Liver (tissue), 8 donors: ENCODE measurements at regions not wholly inside any gene's neighbourhood (a gene's known extent, or its start where the extent isn't known, plus 50 kb on each side); places are given as distances from the start of the nearest gene placed in this dataset.

Experiments used
- DNase-seq: peaks from one replicate; pipeline ENCODE4 v3.0.0-alpha.2; 2017; ENCODE audit warnings: low spot score
- H3K27ac ChIP-seq, 2 donors: one replicate each; pipeline ENCODE4 v1.7.0; 2013; ENCODE audit warnings: inconsistent platforms in 2 of 2, low read length in 2 of 2, control low read depth in 1 of 2, low read depth in 1 of 2, mild to moderate bottlenecking in 1 of 2
- H3K27me3 ChIP-seq, 4 donors: one replicate each; pipeline versions ENCODE4 v1.6.1 to v1.7.0; 2013; ENCODE audit warnings: low read length in 3 of 4, inconsistent platforms in 1 of 4, mild to moderate bottlenecking in 1 of 4, moderate library complexity in 1 of 4; ENCODE audit not compliant: control insufficient read depth in 4 of 4, insufficient read depth in 4 of 4
- H3K36me3 ChIP-seq, 4 donors: one replicate each; pipeline versions ENCODE4 v1.6.1 to v1.7.0; 2013; ENCODE audit warnings: low read length in 3 of 4, mild to moderate bottlenecking in 3 of 4, low read depth in 1 of 4, moderate library complexity in 1 of 4; ENCODE audit not compliant: control insufficient read depth in 4 of 4, insufficient read depth in 3 of 4
- H3K4me1 ChIP-seq, 4 donors: one replicate each; pipeline versions ENCODE4 v1.6.1 to v1.7.0; 2013; ENCODE audit warnings: low read length in 3 of 4, mild to moderate bottlenecking in 3 of 4, moderate library complexity in 1 of 4; ENCODE audit not compliant: control insufficient read depth in 4 of 4, insufficient read depth in 4 of 4
- H3K4me3 ChIP-seq, 3 donors: one replicate each; pipeline versions ENCODE4 v1.6.1 to v1.7.0; 2013; ENCODE audit warnings: low read length in 3 of 3, control low read depth in 1 of 3, low read depth in 1 of 3, mild to moderate bottlenecking in 1 of 3
- H3K9ac ChIP-seq, 2 donors: one replicate each; pipeline ENCODE4 v1.7.0; 2013; ENCODE audit warnings: low read length in 2 of 2, mild to moderate bottlenecking in 2 of 2, moderate library complexity in 2 of 2, control low read depth in 1 of 2, low read depth in 1 of 2
- H3K9me3 ChIP-seq, 4 donors: one replicate each; pipeline versions ENCODE4 v1.6.1 to v1.7.0; 2013; ENCODE audit warnings: low read length in 3 of 4; ENCODE audit not compliant: control insufficient read depth in 4 of 4
- EGR1 ChIP-seq, 2 donors: IDR thresholded peaks; 2 replicates each; pipeline ENCODE4 v1.6.1; 2016 to 2018; ENCODE audit warnings: antibody characterized with exemption in 2 of 2, low read depth in 2 of 2
- FOXA1 ChIP-seq: IDR thresholded peaks from 2 replicates; pipeline ENCODE4 v1.6.1; 2016; ENCODE audit warnings: antibody characterized with exemption
- FOXA2 ChIP-seq: IDR thresholded peaks from 2 replicates; pipeline ENCODE4 v1.6.1; 2016; ENCODE audit warnings: antibody characterized with exemption
- GABPA ChIP-seq, 2 donors: IDR thresholded peaks in 1 of 2; conservative IDR thresholded peaks in 1 of 2; 2 replicates each; pipeline ENCODE4 v1.6.1; 2016; ENCODE audit warnings: antibody characterized with exemption in 2 of 2, mild to moderate bottlenecking in 1 of 2, moderate library complexity in 1 of 2
- HNF4A ChIP-seq, 2 donors: conservative IDR thresholded peaks; 2 replicates each; pipeline ENCODE4 v1.6.1; 2016; ENCODE audit warnings: antibody characterized with exemption in 2 of 2, mild to moderate bottlenecking in 2 of 2
- HNF4G ChIP-seq: IDR thresholded peaks from 2 replicates; pipeline ENCODE4 v1.6.1; 2016; ENCODE audit warnings: antibody characterized with exemption
- JUND ChIP-seq, 2 donors: IDR thresholded peaks; 2 replicates each; pipeline ENCODE4 v1.6.1; 2016; ENCODE audit warnings: antibody characterized with exemption in 2 of 2
- NR2F2 ChIP-seq: IDR thresholded peaks from 2 replicates; pipeline ENCODE4 v1.6.1; 2016; ENCODE audit warnings: antibody characterized with exemption
- RAD21 ChIP-seq, 2 donors: IDR thresholded peaks; 2 replicates each; pipeline ENCODE4 v1.6.1; 2016; ENCODE audit warnings: antibody characterized with exemption in 2 of 2, mild to moderate bottlenecking in 2 of 2
- RXRA ChIP-seq, 2 donors: IDR thresholded peaks; 2 replicates each; pipeline ENCODE4 v1.6.1; 2017 to 2018; ENCODE audit warnings: antibody characterized with exemption in 2 of 2, mild to moderate bottlenecking in 1 of 2
- SP1 ChIP-seq: IDR thresholded peaks from 2 replicates; pipeline ENCODE4 v1.6.1; 2018; ENCODE audit warnings: antibody characterized with exemption, mild to moderate bottlenecking
- TAF1 ChIP-seq: conservative IDR thresholded peaks from 2 replicates; pipeline ENCODE4 v1.6.1; 2016; ENCODE audit warnings: antibody characterized with exemption, mild to moderate bottlenecking
- YY1 ChIP-seq: IDR thresholded peaks from 2 replicates; pipeline ENCODE4 v1.6.1; 2016; ENCODE audit warnings: antibody characterized with exemption, mild to moderate bottlenecking
- WGBS: extraction: QIAGEN DNeasy Blood & Tissue Kit; methylation state at CpG from one replicate; pipeline ENCODE4 v1.1.7; 2013; 5-methylcytosine and 5-hydroxymethylcytosine counted together
- TF ChIP-seq, protein P1 (sequence below): IDR thresholded peaks from 2 replicates; pipeline ENCODE4 v1.6.1; 2016; ENCODE audit warnings: antibody characterized with exemption, mild to moderate bottlenecking
- TF ChIP-seq, protein P2 (sequence below): IDR thresholded peaks from 2 replicates; pipeline ENCODE4 v1.6.1; 2016; ENCODE audit warnings: antibody characterized with exemption
- TF ChIP-seq, protein P3 (sequence below): IDR thresholded peaks from 2 replicates; pipeline ENCODE4 v1.6.1; 2016; ENCODE audit warnings: antibody characterized with exemption
- TF ChIP-seq, protein P4 (sequence below): IDR thresholded peaks from 2 replicates; pipeline ENCODE4 v1.6.1; 2016; ENCODE audit warnings: antibody characterized with exemption
- TF ChIP-seq, protein P5 (sequence below): fragments of 150-350 bp; IDR thresholded peaks from 2 replicates; pipeline ENCODE4 v1.5.1; 2017; ENCODE audit warnings: improper control_type of control experiment, low read depth, low read length; ENCODE audit not compliant: missing input control
- donor health status: healthy.
- donor health status: healthy.
- donor health status: healthy.
- donor health status: healthy.
- donor health status: healthy.

DNA sequence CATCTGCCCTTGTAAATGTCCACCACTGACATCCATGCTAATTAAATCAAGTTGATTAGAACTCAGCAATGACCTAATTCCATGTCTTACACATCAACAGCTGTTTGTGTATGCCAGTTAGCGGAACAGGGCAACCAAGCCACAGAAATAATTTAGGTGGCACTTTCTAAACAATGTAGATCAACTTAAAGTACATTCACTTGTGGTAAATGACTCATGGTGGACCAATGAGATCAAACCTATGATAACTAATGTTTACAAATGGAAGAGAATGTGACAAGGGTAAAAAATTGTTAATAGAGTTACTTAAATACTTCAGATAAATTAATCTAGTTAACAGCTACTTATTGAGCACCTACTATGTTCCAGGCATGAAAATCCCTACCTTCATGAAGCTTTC lies 63.1 kb upstream of the ICA1 start:
- Histone ChIP-seq H3K4me1 (no peaks in the 10 kb centered on the region), H3K9me3 (peaks cover 0 to 3% (median under 1%) of the 10 kb centered on the region in 4 donors), H3K4me3 (no peak overlapping the region), H3K27me3 (peaks cover 0 to 2% (median 0%) of the 10 kb centered on the region in 4 donors), H3K27ac (no peak overlapping the region), H3K36me3 (no peaks in the 10 kb centered on the region), H3K9ac (no peak overlapping the region)
- WGBS: 66% methylated on average over 1 of the region's 1 CpG
- DNase-seq: no peak
- TF ChIP-seq JUND (IDR thresholded peaks at IDR 0.05) (no peak), EGR1 (IDR thresholded peaks at IDR 0.05; ENCODE audit: low read depth in 2 of 2) (no peak), NR2F2 (no peak), YY1 (no peak), FOXA1 (no peak), SP1 (no peak), RAD21 (IDR thresholded peaks at IDR 0.05) (no peak), RXRA (IDR thresholded peaks at IDR 0.05) (no peak), HNF4G (no peak), HNF4A (conservative IDR thresholded peaks at IDR 0.05) (no peak)
- TF ChIP-seq, protein P1, sequence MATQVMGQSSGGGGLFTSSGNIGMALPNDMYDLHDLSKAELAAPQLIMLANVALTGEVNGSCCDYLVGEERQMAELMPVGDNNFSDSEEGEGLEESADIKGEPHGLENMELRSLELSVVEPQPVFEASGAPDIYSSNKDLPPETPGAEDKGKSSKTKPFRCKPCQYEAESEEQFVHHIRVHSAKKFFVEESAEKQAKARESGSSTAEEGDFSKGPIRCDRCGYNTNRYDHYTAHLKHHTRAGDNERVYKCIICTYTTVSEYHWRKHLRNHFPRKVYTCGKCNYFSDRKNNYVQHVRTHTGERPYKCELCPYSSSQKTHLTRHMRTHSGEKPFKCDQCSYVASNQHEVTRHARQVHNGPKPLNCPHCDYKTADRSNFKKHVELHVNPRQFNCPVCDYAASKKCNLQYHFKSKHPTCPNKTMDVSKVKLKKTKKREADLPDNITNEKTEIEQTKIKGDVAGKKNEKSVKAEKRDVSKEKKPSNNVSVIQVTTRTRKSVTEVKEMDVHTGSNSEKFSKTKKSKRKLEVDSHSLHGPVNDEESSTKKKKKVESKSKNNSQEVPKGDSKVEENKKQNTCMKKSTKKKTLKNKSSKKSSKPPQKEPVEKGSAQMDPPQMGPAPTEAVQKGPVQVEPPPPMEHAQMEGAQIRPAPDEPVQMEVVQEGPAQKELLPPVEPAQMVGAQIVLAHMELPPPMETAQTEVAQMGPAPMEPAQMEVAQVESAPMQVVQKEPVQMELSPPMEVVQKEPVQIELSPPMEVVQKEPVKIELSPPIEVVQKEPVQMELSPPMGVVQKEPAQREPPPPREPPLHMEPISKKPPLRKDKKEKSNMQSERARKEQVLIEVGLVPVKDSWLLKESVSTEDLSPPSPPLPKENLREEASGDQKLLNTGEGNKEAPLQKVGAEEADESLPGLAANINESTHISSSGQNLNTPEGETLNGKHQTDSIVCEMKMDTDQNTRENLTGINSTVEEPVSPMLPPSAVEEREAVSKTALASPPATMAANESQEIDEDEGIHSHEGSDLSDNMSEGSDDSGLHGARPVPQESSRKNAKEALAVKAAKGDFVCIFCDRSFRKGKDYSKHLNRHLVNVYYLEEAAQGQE: no peak
- TF ChIP-seq, protein P2, sequence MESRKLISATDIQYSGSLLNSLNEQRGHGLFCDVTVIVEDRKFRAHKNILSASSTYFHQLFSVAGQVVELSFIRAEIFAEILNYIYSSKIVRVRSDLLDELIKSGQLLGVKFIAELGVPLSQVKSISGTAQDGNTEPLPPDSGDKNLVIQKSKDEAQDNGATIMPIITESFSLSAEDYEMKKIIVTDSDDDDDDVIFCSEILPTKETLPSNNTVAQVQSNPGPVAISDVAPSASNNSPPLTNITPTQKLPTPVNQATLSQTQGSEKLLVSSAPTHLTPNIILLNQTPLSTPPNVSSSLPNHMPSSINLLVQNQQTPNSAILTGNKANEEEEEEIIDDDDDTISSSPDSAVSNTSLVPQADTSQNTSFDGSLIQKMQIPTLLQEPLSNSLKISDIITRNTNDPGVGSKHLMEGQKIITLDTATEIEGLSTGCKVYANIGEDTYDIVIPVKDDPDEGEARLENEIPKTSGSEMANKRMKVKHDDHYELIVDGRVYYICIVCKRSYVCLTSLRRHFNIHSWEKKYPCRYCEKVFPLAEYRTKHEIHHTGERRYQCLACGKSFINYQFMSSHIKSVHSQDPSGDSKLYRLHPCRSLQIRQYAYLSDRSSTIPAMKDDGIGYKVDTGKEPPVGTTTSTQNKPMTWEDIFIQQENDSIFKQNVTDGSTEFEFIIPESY: no peak
- TF ChIP-seq, protein P3, sequence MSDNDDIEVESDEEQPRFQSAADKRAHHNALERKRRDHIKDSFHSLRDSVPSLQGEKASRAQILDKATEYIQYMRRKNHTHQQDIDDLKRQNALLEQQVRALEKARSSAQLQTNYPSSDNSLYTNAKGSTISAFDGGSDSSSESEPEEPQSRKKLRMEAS: no peak
- TF ChIP-seq, protein P4, sequence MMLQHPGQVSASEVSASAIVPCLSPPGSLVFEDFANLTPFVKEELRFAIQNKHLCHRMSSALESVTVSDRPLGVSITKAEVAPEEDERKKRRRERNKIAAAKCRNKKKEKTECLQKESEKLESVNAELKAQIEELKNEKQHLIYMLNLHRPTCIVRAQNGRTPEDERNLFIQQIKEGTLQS: no peak
- TF ChIP-seq, protein P5, sequence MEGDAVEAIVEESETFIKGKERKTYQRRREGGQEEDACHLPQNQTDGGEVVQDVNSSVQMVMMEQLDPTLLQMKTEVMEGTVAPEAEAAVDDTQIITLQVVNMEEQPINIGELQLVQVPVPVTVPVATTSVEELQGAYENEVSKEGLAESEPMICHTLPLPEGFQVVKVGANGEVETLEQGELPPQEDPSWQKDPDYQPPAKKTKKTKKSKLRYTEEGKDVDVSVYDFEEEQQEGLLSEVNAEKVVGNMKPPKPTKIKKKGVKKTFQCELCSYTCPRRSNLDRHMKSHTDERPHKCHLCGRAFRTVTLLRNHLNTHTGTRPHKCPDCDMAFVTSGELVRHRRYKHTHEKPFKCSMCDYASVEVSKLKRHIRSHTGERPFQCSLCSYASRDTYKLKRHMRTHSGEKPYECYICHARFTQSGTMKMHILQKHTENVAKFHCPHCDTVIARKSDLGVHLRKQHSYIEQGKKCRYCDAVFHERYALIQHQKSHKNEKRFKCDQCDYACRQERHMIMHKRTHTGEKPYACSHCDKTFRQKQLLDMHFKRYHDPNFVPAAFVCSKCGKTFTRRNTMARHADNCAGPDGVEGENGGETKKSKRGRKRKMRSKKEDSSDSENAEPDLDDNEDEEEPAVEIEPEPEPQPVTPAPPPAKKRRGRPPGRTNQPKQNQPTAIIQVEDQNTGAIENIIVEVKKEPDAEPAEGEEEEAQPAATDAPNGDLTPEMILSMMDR: no peak

DNA sequence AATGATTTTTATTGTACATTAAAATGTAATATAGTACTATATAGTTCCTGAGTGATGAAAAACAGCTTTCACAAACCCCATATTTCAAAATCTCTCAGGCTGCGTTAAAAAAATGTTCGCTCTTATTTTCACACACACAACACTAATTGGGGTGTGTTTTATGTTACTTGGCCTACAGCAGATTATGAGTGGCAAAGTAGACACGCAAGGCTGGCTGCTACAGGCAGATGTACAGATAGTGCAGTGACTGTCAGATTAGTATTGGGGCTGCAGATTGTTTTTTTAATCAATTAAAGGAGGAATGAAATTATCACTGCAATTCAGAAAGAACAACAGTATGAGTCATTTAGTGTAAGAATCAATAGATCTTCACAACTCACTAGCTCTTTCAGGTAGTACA lies 65.2 kb upstream of the ICA1 start:
- no peak overlapping the region for H3K4me3 ChIP-seq
- WGBS: 86% methylated on average over 3 of the region's 3 CpGs
- no peaks in the 10 kb centered on the region for H3K4me1 ChIP-seq
- TF ChIP-seq, protein P5: no peak
- no peak for TF ChIP-seq YY1
- TF ChIP-seq HNF4G: no peak
- TF ChIP-seq NR2F2: no peak
- TF ChIP-seq JUND (IDR thresholded peaks at IDR 0.05): no peak
- TF ChIP-seq, protein P1: no peak
- no peak for TF ChIP-seq RXRA (IDR thresholded peaks at IDR 0.05)
- TF ChIP-seq EGR1 (IDR thresholded peaks at IDR 0.05; ENCODE audit: low read depth in 2 of 2): no peak
- TF ChIP-seq RAD21 (IDR thresholded peaks at IDR 0.05): no peak
- TF ChIP-seq GABPA (IDR thresholded peaks at IDR 0.05 in 1 of 2, conservative IDR thresholded peaks at IDR 0.05 in 1 of 2): no peak
- TF ChIP-seq HNF4A (conservative IDR thresholded peaks at IDR 0.05): no peak
- no peak for TF ChIP-seq SP1
- TF ChIP-seq TAF1: no peak
- TF ChIP-seq FOXA1: no peak
- no peak for TF ChIP-seq FOXA2

More for the DNA sequence above, 65.2 kb upstream of the ICA1 start:
- Histone ChIP-seq H3K9ac (no peak overlapping the region), H3K36me3 (no peaks in the 10 kb centered on the region), H3K9me3 (no peaks in the 10 kb centered on the region), H3K27ac (no peak overlapping the region), H3K27me3 (peaks cover 0 to 2% (median 0%) of the 10 kb centered on the region in 4 donors)
- no peak for DNase-seq
